ENCODE measurements at regions not wholly inside any gene's neighbourhood (a gene's known extent, or its start where the extent isn't known, plus 50 kb on each side); places are given as distances from the start of the nearest gene placed in this dataset.

DNA sequence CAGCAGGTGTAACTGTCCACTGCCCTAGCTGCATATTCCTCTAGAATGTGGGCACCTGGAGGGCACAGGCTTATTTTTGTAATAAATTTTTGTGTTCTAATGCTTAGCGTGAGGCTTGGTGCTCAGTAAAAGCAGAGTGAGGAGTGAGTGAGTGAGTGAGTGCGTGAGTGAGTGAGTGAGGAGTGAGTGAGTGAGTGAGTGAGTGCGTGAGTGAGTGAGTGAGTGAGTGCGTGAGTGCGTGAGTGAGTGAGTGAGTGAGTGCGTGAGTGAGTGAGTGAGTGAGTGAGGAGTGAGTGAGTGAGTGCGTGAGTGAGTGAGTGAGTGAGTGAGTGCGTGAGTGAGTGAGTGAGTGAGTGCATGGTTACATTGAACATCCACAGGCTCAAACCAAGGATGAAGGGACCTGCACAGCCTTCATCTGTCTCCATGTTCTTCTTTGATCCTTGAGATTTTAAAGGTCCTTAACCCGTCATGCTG, 371.5 kb downstream of the MED10 start:
- no peak for DNase-seq (ENCODE audit: low read depth in 2 of 2)

GRCh38 chr5:6003040-6003825, 375.1 kb downstream of the MED10 start:
- DNase-seq (ENCODE audit: low read depth in 2 of 2) = no peak

GRCh38 chr5:6000867-6001266, 377.5 kb downstream of the MED10 start:
- DNase-seq (ENCODE audit: low read depth in 2 of 2) = no peak

- no peak for DNase-seq (ENCODE audit: low read depth in 2 of 2)
Observed at GRCh38 chr5:5995819-5996218, 382.5 kb downstream of the MED10 start.

- DNase-seq (ENCODE audit: low read depth in 2 of 2) = no peak
Observed at GRCh38 chr5:5986492-5987178, 391.7 kb downstream of the MED10 start.

- no peak for DNase-seq (ENCODE audit: low read depth in 2 of 2)
Observed at GRCh38 chr5:5985332-5985731, 393.0 kb downstream of the MED10 start.

DNA sequence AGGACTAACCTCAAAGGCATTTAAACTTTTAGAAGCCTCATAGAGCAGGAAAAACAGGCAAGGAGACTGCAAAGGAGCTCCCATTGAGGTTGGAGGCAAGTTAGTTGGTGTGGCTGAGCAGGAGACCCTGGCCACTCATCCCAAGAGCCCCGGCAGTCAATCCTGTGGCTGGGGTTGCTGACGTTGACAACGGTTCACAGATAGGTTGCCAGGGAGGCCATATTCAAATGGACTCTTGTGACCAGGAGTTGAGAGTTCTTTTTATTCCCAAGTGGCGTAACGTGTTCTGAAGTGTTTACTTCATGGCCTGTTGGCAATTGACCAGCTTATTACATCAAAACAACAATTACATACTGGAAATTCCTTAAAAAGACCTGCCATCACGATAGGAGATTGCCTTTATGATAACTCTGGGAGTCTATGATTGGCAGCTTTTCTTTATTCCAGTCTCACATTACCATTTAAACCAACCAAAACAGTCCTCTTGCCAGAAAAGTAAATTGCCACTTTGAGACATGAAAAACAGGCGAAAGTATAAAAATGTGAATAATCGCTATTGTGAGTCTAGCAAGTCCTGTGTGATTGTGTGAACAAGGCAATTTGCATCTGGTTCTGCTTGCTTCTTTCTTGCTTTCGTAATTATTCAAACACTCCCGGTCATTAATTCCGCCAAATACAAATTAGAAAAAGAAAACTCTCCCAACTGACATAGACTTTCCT, 394.9 kb downstream of the MED10 start:
- DNase-seq (ENCODE audit: low read depth in 2 of 2) = no peak

GRCh38 chr5:5981562-5981961, 396.8 kb downstream of the MED10 start:
- no peak for DNase-seq (ENCODE audit: low read depth in 2 of 2)

DNA sequence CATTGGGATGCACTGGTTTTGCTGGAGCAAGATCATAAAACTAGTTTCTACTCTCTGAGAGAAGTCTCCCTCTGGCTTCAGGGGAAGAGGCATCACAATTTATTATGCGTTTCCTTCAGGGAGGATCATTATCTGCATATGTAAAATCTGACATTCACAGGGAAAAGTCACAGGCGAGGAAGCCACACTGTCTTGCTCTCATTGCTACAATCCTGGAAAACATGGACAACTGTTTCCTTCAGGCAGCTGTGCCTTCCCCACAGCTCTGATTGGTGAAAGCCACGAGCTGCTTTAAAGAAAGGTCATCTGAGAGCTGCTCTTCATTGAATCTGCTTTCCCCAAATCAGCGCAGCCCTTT, 397.8 kb downstream of the MED10 start:
- DNase-seq (ENCODE audit: low read depth in 2 of 2) = no peak

- DNase-seq (ENCODE audit: low read depth in 2 of 2) = no peak
Observed at GRCh38 chr5:5979761-5980537, 398.4 kb downstream of the MED10 start.

DNA sequence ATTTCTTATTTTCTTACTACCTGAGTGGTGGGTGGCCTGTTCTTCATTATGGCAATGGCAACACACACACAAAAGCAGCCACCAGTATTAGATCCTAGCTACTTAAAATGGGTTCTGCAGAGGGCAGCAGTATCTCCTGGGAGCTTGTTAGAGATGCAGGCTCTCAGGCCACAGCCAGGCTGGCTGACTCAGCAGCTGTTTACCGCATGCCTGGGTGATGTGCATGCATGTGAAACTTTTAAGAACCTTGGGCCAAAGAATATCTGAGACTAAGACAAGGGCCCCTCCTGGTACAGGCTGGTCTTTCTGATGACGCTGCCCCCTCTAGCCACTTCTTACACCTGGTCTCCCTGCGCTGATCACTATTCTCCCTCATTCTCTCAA, 399.0 kb downstream of the MED10 start:
- no peak for DNase-seq (ENCODE audit: low read depth in 2 of 2)

GRCh38 chr5:5978501-5979376, 399.6 kb downstream of the MED10 start:
- DNase-seq (ENCODE audit: low read depth in 2 of 2) = no peak

DNA sequence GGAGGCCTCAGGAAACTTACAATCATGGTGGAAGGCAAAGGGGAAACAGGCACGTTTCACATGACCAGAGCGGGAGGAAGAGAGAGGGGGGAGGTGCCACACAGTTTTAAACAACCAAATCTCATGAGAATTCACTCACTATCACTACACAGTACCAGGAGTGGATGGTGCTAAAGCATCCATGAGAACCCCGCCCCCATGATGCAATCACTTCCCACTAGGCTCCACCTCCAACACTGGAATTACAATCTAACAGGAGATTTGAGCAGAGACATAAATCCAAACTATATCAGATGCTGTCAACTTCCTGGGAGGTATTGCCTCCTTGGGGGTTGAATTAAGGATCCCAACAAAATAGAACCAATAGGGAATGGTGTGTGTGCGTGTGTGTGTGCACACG, 407.1 kb downstream of the MED10 start:
- no peak for DNase-seq (ENCODE audit: low read depth in 2 of 2)

- no peak for DNase-seq (ENCODE audit: low read depth in 2 of 2)
Observed at GRCh38 chr5:5969942-5970483, 408.3 kb downstream of the MED10 start.

GRCh38 chr5:5968981-5969380, 409.4 kb downstream of the MED10 start:
- DNase-seq (ENCODE audit: low read depth in 2 of 2) = no peak

GRCh38 chr5:5967944-5968343, 410.4 kb downstream of the MED10 start:
- no peak for DNase-seq (ENCODE audit: low read depth in 2 of 2)

GRCh38 chr5:5967373-5967772, 411.0 kb downstream of the MED10 start:
- DNase-seq (ENCODE audit: low read depth in 2 of 2) = no peak

DNA sequence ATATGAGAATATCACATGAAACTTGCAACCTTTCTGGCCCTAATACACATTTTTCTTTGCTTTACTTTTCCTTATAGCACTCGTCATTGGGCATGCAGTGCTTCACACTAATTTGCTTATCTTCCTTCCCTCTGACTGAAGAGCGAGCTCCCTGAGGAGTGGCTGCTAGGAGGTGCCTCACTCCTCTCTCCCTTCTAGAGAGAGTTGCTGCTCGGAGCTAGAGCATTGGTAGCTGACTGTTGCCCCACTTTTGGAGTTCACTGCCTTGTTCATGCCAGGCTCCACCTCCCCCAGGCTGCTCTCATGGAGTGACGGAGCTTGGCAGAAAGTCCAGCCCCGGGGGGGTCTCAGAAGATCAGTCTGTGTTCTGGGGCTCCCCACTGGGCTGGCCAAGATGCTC, 413.2 kb downstream of the MED10 start:
- no peak for DNase-seq (ENCODE audit: low read depth in 2 of 2)

- no peak for DNase-seq (ENCODE audit: low read depth in 2 of 2)
Observed at GRCh38 chr5:5964347-5964746, 414.0 kb downstream of the MED10 start.

DNA sequence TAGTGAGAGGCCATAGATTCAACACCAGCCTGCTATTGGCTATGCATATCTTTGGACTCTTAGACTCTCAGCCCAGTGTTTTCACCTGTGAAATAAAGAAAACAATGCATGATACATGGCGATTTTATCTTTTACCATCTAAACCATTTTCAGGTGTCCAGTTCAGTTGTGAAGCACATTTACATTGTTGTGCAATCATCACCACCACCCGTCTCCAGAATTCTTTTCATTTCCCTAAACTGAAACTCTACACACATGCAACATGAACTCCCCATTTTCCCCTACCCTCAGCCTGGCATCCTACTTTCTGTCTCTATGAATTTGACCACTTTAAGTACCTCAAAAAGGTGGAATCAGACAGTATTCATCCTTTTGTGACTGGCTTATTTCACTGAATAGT, 420.6 kb downstream of the MED10 start:
- no peak for DNase-seq (ENCODE audit: low read depth in 2 of 2)

DNA sequence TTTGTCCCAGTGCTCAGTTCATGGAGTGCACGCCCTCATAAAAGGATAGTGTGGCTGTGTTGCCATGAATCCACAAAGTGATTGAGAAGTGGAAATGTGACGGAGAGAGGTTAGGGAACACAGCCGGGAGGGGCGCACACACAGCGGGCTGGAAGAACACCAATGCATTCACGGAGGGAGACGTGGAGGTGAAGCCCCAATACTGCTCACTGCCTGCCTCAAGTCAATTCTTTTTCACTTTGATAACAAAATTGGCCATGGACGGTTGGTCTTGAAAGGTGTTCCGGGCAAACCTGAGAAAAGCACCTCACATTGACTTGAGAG, 424.1 kb downstream of the MED10 start:
- DNase-seq (ENCODE audit: low read depth in 2 of 2) = no peak

Data from stimulated activated CD8-positive, alpha-beta memory T cell treated with anti-CD3 and anti-CD28 coated beads, Interleukin-2, amount 100 ng/mL, for 48 hours (primary cell).